ENCODE measurements at regions not wholly inside any gene's neighbourhood (a gene's known extent, or its start where the extent isn't known, plus 50 kb on each side); places are given as distances from the start of the nearest gene placed in this dataset.

- no peak for DNase-seq
These were observed 484.0 kb downstream of the GADD45G start for GRCh38 chr9:90088856-90089255.

DNA sequence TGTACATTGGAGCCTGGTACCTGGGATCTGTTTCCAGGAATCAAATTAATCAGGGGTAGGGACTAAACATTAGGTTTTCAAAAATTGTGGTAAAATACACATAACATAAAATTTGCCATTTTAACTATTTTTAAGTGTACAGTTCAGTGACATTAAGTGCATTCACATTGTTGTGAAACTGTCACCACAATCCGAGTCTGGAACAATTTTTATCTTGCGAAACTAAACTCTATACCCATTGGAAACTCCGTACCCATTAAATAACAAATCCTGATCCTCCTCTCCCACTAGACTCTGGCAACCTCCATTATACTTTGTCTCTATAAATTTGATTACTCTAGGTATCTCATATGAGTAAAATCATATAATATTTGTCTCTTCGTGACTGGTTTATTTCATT, 486.2 kb downstream of the GADD45G start:
- no peak for DNase-seq

- no peak for DNase-seq
These were observed 487.7 kb downstream of the GADD45G start for GRCh38 chr9:90092508-90092907.

DNA sequence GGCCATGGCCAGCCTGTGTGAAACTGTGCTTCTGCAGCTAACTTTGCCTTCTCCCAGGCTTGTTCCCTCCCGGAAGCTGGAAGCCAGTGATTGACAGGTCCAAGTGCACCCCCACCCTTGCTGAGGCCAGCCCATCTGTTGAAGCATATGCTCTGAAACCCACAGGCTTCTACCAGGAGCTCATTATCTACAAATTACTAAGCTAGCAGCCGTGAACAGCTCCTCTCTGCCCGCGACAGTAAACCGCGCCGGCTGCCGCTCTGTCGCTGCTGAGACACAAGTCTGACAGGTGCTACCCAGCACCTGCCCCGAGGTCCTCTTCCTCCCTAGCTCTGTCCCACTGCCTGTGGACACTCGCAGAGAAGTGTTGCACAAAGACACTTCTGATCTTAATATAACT, 490.9 kb downstream of the GADD45G start:
- DNase-seq, result peak; percentile 81

DNA sequence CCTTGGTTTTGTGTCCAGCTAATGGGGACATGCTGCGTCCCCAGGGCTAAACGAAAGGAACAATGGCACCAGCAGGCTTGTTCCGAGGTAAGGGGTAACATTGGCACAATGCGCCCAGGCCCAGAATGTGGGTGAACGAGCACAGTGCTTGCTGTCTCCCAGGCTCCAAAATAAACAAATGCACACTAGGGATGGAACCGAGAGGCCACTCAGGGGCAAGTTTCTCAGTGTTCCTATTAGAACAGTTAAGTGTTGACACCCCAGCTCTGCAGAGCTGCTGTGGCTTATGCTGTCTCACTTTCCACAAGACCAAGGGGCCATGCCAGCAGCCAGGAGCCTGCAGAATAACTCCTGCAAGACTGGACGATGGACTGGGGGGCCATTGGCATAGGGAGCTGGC, 492.4 kb downstream of the GADD45G start:
- no peak for DNase-seq

DNA sequence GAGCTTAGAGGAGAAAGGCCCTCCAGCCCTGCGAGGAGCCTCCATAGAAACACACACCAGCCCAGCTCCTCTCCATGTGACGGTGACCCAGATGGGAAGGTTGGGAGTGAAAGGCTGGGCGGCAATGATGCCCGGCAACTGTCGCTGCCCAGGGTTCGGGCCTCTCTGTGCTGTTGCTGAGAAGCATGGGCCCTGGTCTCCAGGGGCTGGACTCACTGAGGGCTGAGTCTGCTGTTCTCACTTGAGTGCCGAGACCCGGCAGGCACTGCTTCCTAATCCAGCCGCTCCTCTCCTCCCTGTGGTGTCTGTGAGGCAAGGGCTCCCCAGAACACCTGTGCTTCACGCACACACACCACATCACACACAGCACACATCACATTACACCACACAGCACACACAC, 493.6 kb downstream of the GADD45G start:
- no peak for DNase-seq

DNA sequence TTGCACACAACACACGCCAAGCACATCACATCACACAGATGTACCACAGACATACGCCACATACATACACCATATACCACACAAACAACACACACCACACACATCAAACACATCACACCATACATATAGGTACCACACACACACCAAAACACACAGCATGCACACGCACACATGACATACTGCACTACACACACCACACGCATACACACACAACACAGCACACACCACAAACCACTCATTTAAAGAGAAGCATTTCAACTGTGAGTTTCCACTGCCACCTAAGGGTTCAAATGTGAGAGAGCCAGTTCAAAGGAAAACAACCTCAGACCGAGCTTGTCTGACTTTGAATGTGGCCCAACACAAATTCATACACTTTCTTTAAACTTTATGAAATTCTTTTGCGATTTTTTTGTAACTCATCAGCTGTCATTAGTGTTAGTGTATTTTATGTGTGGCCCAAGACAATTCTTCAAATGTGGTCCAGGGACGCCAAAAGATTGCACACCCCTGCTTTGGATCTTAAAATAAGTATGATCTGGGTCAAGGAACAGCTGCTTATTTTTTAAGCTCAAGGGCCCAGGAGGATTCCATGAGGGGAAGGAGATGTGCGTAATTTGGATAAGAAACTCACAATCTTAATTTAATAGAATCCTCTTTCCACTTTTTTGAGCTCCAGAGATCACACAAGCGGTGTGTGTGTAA, 494.6 kb downstream of the GADD45G start:
- peak; percentile 55 for DNase-seq

DNA sequence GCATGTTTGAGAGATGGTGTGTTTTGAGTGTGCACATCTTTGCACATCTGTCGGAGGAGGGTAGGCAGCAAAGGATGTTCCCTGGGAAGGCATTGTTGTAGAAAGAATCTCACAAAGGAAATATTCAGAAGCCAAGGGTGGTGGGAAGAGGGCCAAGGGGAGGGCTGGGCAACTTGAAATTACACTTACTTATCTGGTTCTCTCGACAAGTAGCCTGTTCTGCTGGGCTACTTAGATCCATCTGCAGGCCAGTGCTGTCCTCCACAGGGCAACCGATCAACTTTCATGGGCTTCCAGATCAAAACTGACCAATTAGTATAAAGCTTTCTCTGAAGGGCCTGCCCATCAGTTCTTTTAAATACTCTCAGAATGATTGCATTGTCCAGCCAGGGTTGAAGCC, 495.2 kb downstream of the GADD45G start:
- no peak for DNase-seq

DNA sequence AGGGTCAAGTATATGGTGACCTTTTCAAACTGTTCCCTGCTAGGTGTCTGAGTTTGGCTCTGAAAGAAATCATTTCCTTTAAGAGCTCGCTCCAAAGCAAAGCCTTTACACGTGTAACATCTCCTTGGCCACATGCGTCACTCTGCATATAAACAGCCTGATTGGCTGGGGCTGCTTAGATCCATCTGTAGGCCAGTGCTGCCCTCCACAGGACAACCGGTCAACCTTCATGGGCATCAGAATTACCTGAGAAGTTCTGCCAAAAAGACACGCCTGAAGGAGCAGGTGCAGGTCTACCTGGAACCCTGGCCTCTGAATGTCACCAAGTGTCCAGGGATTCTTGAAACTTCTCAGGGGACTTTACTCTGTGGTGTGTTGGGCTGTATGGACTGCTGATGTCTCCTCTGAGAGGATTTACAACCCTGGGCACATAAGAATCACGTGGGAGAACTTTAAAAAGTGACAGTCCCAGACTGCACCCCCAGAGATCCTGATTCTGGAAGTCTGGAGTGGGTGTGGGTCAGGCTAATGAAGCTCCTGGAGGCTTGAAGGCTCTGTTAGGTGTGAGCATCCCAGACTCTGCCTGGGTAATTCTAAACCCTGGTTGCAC, 497.6 kb downstream of the GADD45G start:
- peak; percentile 94 for DNase-seq

DNA sequence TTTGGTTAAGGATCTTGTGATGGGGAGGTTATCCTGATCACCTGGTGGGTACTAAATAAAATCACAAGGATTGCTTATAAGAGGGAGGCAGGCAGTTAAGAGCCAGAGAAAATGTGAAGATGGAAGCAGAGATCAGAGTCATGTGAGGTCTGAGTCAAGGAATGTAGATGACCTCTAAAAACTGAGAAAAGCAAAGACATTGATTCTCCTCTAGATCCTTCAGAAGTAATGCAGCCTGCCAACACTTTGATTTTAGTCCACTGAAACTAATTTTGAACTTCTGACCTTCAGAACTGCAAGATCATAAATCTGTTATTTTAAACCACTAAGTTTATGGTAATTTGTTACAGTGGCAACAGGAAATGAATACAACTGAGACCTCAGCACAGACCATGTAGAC, 499.0 kb downstream of the GADD45G start:
- no peak for DNase-seq

GRCh38 chr9:90105773-90106172, 501.0 kb downstream of the GADD45G start:
- DNase-seq, result no peak

GRCh38 chr9:90107040-90107725, 502.4 kb downstream of the GADD45G start:
- peak; percentile 95 for DNase-seq

DNA sequence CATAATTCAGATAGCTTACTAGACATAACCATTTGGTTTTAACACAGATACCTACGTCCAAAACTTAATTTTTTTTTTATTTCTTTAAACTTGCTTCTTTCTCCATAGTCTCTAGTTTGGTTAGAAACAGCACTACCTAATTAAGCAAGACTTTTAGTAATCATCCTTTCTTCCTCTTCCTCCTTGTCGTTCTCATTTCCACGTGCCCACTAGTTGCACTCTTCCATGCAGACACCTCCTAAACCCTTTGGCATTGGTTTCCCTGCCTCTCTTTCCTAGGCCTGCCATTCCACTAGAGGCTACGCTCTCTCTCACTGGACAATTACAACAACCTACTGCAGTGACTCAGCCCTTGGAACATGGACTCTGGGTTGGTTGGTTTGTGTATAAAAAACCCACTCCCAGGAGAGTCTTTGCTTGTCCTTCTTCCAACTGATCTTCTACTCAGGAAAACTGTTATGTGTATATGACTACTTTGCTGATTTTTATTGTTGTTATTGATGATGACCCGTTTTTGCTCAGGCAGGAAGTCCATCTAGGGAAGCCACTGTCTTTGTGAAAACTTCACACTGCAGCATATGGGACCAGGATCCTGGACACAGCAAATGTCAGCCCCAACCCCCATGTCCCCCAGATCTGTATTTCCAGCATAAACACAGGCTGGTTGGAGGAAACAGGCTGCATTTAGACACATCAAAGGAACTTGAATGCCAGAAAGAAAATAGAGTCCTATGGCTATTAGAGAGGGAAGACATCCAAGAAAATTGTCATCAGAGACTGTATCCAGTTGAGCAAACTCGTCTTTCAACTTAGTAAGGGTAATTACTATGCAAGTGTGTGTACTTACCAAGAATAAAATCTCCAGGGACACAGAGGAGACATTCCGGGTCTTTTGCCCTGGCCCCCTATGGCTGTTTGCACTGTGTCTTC, 503.2 kb downstream of the GADD45G start:
- DNase-seq, result no peak

GRCh38 chr9:90112788-90113187, 508.0 kb downstream of the GADD45G start:
- no peak for DNase-seq

DNA sequence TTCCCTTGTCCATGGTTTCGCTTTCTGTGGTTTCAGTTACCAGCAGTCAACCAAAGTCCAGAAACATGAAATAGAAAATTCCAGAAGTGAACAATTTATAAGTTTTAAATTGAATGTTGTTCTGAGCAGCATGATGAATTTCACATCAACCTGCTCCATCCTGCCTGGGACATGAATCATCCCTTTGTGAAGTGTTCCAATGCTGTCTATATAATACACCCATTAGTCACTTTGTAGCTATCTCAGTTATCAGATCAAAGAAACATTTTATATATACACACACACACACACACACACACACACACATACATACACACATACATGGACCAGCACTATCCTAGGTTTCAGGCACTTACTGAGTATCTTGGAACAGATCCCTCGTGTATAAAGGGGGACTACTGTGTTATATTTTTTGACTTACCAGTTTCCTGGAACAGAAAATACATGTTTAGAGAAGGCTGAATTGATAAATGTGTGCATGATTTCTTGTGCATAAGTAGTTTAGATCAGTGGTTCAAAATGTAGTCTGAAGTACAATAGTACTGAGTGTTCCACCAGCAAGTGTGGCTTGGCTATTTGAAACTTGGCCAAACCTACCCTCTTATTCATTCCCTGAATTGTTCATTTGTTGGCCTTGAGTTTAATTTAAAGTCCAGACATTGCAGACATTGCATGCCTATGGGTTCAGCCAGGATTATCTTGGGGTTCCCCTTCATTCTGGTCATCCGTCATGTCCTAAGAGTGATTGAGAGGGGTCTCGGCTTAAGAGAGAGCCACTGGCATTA, 510.0 kb downstream of the GADD45G start:
- no peak for DNase-seq

- DNase-seq, result no peak
These were observed 517.0 kb downstream of the GADD45G start for GRCh38 chr9:90121762-90122161.

- DNase-seq, result no peak
These were observed 517.7 kb downstream of the DIRAS2 start for GRCh38 chr9:90124961-90125360.

GRCh38 chr9:90127923-90128322, 514.7 kb downstream of the DIRAS2 start:
- DNase-seq, result no peak

DNA sequence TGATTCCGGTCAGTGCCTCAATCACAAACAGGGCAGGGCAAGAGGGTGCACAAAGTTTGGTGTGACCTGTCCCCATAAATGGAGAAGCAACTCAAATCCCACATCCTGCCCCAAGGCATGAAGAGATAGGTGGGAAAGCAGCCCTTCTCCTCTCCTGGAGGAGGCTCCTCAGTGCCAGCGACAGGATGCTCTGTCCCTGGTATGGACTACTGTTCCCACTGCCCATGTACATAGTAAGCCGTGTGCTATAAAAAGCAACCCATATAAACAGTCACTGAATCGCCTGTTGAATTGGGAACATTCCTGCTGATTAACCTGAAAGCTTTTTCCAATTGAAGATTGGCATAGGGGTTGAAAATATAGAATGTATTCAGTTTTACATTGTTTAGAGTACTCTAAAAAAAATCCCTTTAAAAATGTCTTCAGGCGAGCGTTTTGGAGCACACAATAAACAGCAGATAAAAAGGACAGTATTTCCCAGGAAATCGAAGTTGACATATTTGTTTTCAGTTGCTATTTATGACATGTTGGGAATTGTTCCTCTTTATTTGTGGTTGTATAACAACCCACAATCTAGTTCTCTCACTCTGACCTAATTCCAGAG, 513.9 kb downstream of the DIRAS2 start:
- no peak for DNase-seq

GRCh38 chr9:90129446-90129845, 513.2 kb downstream of the DIRAS2 start:
- no peak for DNase-seq

DNA sequence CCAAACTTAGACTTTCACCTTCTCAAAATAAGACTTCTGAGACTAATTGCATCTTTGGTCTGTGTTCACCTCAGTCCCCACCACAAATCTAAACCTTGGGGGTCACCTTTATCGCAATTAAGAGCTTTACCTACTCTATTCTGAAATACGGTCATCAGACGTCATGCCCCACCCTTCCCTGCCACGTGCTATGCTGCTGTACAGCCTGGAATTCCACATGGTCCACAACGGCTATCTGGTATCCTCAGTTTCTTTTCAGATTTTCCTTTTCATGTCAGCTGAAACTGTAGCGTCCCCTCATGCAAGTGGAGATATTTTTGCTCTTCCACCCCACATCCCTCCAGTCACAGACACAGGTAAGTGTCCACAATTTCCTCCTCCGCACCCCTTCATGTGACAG, 511.1 kb downstream of the DIRAS2 start:
- DNase-seq, result no peak

DNA sequence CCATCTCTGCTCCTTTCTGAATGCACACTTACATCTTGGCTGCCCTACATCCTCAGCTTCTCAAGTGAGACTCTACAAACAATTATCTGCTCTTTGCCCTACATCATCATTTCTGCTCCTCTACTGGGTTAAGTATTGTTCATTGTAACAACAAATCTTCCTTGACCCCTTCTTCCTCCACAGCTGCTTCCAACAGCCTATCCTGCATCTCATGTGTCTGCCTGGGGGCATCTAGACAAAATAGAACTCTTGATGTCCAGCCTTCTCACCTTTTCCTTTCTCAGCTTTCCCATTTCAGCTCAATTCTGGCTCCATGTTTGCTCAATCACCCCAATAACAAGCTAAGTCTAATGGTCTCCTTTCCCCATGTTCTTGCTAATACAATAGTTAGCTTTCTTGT, 509.8 kb downstream of the DIRAS2 start:
- no peak for DNase-seq

Measured in NCI-H2029 (cell line).